Activated CD4-positive, alpha-beta T cell treated with anti-CD3 and anti-CD28 coated beads, Interleukin-2, amount 50 U/mL, for 48 hours (primary cell): ENCODE measurements at regions not wholly inside any gene's neighbourhood (a gene's known extent, or its start where the extent isn't known, plus 50 kb on each side); places are given as distances from the start of the nearest gene placed in this dataset.

Experiments
- DNase-seq, 2 experiments: peaks; one replicate each; pipeline ENCODE4 v3.0.0-alpha.2; 2020

GRCh38 chr10:108454224-108454623 lies 1289.7 kb upstream of the SORCS1 start:
- DNase-seq: no peak

GRCh38 chr10:108453166-108453565 lies 1288.7 kb upstream of the SORCS1 start:
- no peak for DNase-seq

- no peak for DNase-seq
Measured at GRCh38 chr10:108452533-108452932, 1288.0 kb upstream of the SORCS1 start.

GRCh38 chr10:108450280-108450679 lies 1285.8 kb upstream of the SORCS1 start:
- no peak for DNase-seq

- DNase-seq: no peak
Measured at GRCh38 chr10:108445746-108446145, 1281.2 kb upstream of the SORCS1 start.

GRCh38 chr10:108443636-108444035 lies 1279.1 kb upstream of the SORCS1 start:
- no peak for DNase-seq

GRCh38 chr10:108439397-108439796 lies 1274.9 kb upstream of the SORCS1 start:
- no peak for DNase-seq

GRCh38 chr10:108436096-108436495 lies 1271.6 kb upstream of the SORCS1 start:
- DNase-seq: no peak

GRCh38 chr10:108434559-108435252 lies 1270.2 kb upstream of the SORCS1 start:
- DNase-seq: no peak

GRCh38 chr10:108427146-108427545 lies 1262.6 kb upstream of the SORCS1 start:
- no peak for DNase-seq

- no peak for DNase-seq
Measured at GRCh38 chr10:108425283-108425964, 1260.9 kb upstream of the SORCS1 start.

- DNase-seq: no peak
Measured at GRCh38 chr10:108424656-108425055, 1260.2 kb upstream of the SORCS1 start.

GRCh38 chr10:108422286-108422685 lies 1257.8 kb upstream of the SORCS1 start:
- DNase-seq: no peak

GRCh38 chr10:108421266-108421665 lies 1256.8 kb upstream of the SORCS1 start:
- no peak for DNase-seq

GRCh38 chr10:108413954-108414353 lies 1249.4 kb upstream of the SORCS1 start:
- DNase-seq: no peak

GRCh38 chr10:108412323-108412722 lies 1247.8 kb upstream of the SORCS1 start:
- no peak for DNase-seq

- DNase-seq: no peak
Measured at GRCh38 chr10:108411894-108412293, 1247.4 kb upstream of the SORCS1 start.

GRCh38 chr10:108411206-108411605 lies 1246.7 kb upstream of the SORCS1 start:
- DNase-seq: no peak

- DNase-seq: no peak
Measured at GRCh38 chr10:108410236-108410635, 1245.7 kb upstream of the SORCS1 start.

GRCh38 chr10:108409306-108409705 lies 1244.8 kb upstream of the SORCS1 start:
- no peak for DNase-seq

GRCh38 chr10:108404155-108404554 lies 1239.6 kb upstream of the SORCS1 start:
- no peak for DNase-seq

- no peak for DNase-seq
Measured at GRCh38 chr10:108399465-108399864, 1235.0 kb upstream of the SORCS1 start.

- no peak for DNase-seq
Measured at GRCh38 chr10:108393089-108393488, 1228.6 kb upstream of the SORCS1 start.

- no peak for DNase-seq
Measured at GRCh38 chr10:108392286-108392685, 1227.8 kb upstream of the SORCS1 start.

GRCh38 chr10:108388706-108389105 lies 1224.2 kb upstream of the SORCS1 start:
- no peak for DNase-seq
